ENCODE measurements at regions not wholly inside any gene's neighbourhood (a gene's known extent, or its start where the extent isn't known, plus 50 kb on each side); places are given as distances from the start of the nearest gene placed in this dataset.

- no peak for DNase-seq
These were observed 208.1 kb upstream of the DUSP10 start for GRCh38 chr1:221949996-221950395.

GRCh38 chr1:221948459-221948858 is 206.6 kb upstream of the DUSP10 start:
- no peak for DNase-seq

GRCh38 chr1:221947731-221948130 is 205.8 kb upstream of the DUSP10 start:
- no peak for DNase-seq

GRCh38 chr1:221946768-221947167 is 204.9 kb upstream of the DUSP10 start:
- no peak for DNase-seq

GRCh38 chr1:221945669-221946068 is 203.8 kb upstream of the DUSP10 start:
- no peak for DNase-seq

- DNase-seq: no peak
These were observed 202.5 kb upstream of the DUSP10 start for GRCh38 chr1:221944247-221944870.

GRCh38 chr1:221940631-221941030 is 198.7 kb upstream of the DUSP10 start:
- no peak for DNase-seq

GRCh38 chr1:221939607-221940006 is 197.7 kb upstream of the DUSP10 start:
- no peak for DNase-seq

- DNase-seq: no peak
These were observed 195.5 kb upstream of the DUSP10 start for GRCh38 chr1:221937155-221937953.

- no peak for DNase-seq
These were observed 191.9 kb upstream of the DUSP10 start for GRCh38 chr1:221933814-221934213.

GRCh38 chr1:221926441-221926840 is 184.6 kb upstream of the DUSP10 start:
- no peak for DNase-seq

- DNase-seq: peak; percentile 43
These were observed 184.1 kb upstream of the DUSP10 start for GRCh38 chr1:221925947-221926346.

- peak; percentile 61 for DNase-seq
These were observed 182.2 kb upstream of the DUSP10 start for GRCh38 chr1:221923929-221924598.

GRCh38 chr1:221921936-221922335 is 180.0 kb upstream of the DUSP10 start:
- peak; percentile 30 for DNase-seq

- DNase-seq: no peak
These were observed 177.9 kb upstream of the DUSP10 start for GRCh38 chr1:221919743-221920142.

- no peak for DNase-seq
These were observed 177.5 kb upstream of the DUSP10 start for GRCh38 chr1:221919341-221919740.

- DNase-seq: no peak
These were observed 174.3 kb upstream of the DUSP10 start for GRCh38 chr1:221916176-221916575.

- no peak for DNase-seq
These were observed 173.9 kb upstream of the DUSP10 start for GRCh38 chr1:221915764-221916163.

GRCh38 chr1:221913351-221913892 is 171.5 kb upstream of the DUSP10 start:
- no peak for DNase-seq

GRCh38 chr1:221912230-221912629 is 170.3 kb upstream of the DUSP10 start:
- no peak for DNase-seq

- DNase-seq: no peak
These were observed 169.8 kb upstream of the DUSP10 start for GRCh38 chr1:221911714-221912113.

- no peak for DNase-seq
These were observed 168.3 kb upstream of the DUSP10 start for GRCh38 chr1:221910222-221910621.

GRCh38 chr1:221908573-221908972 is 166.7 kb upstream of the DUSP10 start:
- DNase-seq: no peak

Data from fibroblast of skin of back (primary cell).